Right ventricle myocardium superior (tissue), 1 donor: ENCODE measurements at regions not wholly inside any gene's neighbourhood (a gene's known extent, or its start where the extent isn't known, plus 50 kb on each side); places are given as distances from the start of the nearest gene placed in this dataset.

Experiments
- ATAC-seq: fragments of 200-7000 bp; cut with Tn5 transposase; one replicate; pipeline ENCODE4 v1.9.1; 2020; ENCODE audit warnings: mild to moderate bottlenecking; ENCODE audit not compliant: poor library complexity
- DNase-seq: peaks from one replicate; pipeline ENCODE4 v3.0.0-alpha.2; 2020
- intact Hi-C: fragments of 100-400 bp; cut with DNase I; formaldehyde crosslinking; loops from one replicate; pipeline ENCODE4 v1.11.2; 2022
- donor health status: DM: no; HTN: yes; CAD: no; lungs with severe emphysema.

DNA sequence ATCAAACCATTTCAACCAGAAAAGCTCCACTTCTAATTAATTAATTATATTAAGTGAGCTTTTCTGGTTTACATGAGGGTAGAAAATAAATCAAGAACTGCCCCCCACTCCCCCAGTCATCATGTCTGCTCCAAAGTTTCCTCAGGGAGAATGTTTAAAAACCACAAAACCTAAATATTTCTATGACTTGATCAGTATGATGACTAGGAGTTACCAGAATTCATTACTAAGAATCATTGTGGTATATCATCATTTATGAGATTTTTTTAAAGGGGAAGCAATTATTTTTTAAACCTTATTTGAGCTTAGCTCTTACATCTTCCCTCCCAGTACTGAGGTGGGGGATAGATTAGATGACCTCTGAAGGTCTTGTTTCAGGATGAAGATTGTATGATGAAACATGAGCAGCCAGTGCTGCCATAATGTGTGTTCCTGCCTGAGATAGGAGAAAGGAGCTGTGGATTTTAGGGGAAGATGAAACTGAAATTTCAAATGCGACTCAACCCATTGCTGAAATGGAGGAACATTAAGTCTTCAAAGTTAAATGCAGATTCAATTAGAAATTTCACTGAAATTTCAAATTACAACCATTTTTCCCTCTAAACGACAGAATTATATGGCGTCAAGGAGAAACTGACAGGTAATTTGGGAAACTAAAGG, 401.3 kb upstream of the CADM1 start:
- ATAC-seq, result no peak
- no peak for DNase-seq
- intact Hi-C loops, result no loop called here

DNA sequence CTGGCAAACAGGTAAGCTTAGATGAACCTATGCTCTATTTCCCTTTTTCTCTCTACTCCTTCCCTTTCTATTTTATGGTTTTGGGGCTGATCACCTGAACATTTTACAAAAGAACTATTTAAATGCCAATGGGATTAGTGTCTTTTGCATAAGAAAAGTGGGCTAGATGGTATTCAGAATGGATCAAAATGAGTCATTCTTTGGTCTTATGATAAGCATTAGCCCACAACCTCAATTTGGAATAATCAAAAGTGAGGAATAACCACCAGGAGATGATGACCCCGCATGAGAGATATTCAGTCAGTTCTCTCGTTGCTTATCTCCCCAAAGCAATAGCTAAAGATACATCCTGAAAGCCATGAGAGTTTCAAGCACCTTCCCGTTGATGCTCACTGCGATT, 399.0 kb upstream of the CADM1 start:
- DNase-seq, result no peak
- intact Hi-C loops, result no loop called here
- no peak for ATAC-seq

DNA sequence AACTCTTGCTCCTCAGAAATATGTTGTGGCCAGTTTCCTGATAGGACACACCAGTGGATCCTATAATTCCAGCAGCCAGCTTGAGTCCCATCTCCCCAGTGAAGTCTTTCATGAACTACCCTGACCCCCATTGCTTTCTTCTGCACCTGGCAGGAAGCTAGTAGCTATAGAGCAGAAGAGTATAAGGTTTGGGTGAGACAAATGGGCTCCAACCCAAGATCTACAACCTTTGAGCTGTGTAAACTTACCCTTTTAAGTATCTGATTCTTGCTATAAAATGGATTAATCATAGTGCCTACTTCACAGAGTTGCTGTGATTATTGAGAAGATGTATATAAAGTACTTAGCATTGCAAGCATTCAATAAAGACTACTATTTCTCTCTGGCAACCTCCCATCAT, 396.9 kb upstream of the CADM1 start:
- intact Hi-C loops, result no loop called here
- DNase-seq, result no peak
- ATAC-seq, result no peak

DNA sequence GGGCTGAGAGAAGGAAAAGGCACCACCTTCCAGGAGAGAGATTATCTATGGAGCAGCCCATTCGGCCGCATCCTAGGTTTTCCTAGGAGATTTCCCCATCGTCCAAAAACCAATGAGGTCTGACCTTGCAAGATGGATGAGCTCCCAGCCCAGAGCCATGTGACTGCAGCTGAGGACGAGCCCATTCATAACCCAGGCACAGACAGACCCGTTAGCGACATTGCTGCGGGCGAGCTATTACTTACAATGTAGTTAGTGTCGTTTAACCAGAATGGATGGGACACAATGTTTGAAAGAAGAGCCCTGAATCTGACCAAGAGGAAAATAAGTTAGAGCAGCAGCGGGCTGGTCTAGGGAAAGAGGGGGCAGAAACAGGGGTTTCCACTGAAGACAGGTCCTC, 395.9 kb upstream of the CADM1 start:
- ATAC-seq, result no peak
- intact Hi-C loops, result no loop called here

DNA sequence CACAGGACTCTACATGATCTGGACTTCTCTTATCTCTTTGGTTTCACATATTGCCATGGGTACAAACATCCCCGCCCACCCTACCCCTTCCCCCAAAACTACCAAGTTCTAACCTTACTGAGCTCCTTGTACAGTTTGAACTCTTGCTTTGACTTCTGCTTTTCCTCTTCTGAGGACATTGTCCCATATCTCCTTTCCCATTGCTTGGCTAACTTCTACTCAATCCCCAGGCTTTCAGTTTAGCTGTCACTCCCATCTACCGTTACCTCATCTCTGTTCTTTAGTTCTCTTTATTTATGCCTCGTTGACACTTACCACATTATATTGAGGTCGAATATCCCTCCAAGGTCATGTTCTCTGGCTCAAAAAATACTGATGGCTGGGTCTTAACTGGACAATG, 393.5 kb upstream of the CADM1 start:
- intact Hi-C loops, result no loop called here
- DNase-seq (no peak), ATAC-seq (no peak)

More for the DNA sequence above, 395.9 kb upstream of the CADM1 start:
- DNase-seq, result no peak

DNA sequence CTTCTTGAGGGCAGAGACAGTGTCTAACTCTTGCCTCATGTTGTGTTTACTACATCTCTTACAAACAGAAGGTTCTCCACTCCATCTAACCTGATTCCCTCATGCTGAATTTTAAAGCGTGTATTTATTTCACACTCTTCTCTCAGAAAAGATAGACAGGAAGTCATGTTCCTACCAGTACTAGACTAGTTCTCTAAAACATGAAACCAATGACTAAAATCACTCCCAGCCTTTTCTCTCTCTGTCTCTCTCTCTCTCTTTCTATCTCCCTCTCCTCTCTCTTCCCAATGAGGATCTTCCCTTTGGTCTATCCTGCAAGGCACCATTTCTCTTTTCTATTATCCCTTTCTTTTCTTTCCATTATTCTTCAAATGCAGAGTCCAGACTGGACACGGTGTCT, 391.9 kb upstream of the CADM1 start:
- no peak for ATAC-seq
- DNase-seq, result no peak
- intact Hi-C loops, result no loop called here

DNA sequence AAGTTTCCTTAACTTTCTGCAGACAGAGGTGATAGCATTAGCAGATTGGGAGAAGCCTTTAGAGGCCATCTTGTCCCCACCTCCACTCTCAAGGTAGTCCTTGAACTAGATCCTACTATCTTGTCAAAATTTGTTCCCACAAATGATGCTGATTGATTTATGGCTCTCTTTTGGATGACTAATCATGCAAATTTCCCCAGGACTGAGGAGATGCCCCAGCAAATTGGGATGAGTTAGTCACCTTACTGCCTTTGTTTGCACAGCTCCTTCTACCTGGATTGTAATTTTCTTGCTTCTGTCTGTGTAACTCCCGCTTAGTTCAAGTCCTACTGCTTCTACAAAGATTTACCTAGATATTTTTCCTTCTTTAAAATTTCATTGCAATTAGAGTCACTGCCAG, 391.4 kb upstream of the CADM1 start:
- intact Hi-C loops, result no loop called here
- DNase-seq (no peak), ATAC-seq (no peak)

DNA sequence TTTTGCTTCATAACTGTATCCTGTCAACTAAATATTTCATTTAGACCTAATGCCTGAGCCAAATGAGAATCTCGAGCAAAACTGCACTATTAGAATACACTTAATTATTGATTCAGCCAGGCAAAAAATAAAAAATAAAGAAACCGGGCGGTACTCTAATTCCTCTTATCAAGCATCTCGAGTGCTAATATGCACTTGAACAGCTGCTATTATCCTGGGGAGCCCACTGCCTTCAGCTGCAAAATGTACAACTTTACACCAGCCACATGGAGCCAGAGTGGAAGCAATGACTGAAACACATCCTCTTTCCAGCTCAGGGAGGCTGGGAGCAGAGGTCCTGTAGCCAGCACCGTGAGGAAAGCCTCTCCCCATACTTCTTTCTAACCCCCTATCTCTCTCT, 390.0 kb upstream of the CADM1 start:
- ATAC-seq, result no peak
- intact Hi-C loops, result no loop called here
- DNase-seq, result no peak

DNA sequence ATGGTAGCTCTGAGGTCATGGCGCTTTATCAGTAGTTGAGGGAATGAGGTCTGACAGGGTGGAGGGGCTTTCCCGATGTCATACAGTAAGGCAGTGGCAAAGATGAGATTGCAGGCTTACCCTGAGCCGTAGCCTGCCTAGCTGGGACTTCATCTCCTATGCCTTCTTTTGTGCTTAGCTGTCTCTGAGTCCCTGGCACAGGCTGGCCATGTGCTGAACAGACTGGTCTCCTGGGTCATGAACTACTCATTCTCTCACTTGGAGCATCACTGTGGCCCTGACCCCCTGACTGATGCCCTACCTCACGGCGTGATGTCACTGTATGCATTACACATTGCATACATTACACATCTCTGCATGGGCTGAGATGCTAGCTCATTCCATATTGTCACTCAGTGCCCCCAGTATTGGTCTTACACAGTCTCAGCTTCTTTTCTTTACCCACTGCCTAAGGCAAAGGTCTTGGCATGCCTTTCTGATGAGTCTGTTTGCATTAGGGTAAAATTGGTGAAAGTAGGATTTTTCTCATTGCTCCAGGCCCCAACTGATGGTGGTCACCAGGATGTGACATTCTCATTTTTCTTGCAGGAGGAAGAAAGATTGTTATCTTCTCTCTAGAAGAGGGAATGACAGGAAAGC, 389.4 kb upstream of the CADM1 start:
- no peak for DNase-seq
- intact Hi-C loops, result no loop called here
- no peak for ATAC-seq

DNA sequence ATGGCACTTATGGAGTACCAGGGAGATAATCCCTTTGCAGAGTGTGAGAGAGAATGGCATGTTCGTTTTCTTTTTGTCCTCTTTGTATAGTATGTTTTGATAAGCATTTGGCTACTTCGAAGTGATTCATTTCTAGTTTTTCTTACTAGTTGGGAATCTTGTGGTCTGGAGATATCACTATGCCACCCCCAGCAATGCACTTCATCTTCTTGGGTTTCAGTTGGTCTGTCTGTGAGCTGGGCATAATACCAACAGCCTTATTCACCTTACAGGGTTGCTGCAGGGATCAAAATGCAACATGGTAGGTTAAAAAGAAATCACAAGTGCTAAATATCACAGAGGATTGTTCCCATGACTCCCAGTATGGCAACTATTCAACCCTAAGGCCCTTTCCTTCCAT, 387.8 kb upstream of the CADM1 start:
- ATAC-seq (no peak), DNase-seq (no peak)
- intact Hi-C loops, result no loop called here

DNA sequence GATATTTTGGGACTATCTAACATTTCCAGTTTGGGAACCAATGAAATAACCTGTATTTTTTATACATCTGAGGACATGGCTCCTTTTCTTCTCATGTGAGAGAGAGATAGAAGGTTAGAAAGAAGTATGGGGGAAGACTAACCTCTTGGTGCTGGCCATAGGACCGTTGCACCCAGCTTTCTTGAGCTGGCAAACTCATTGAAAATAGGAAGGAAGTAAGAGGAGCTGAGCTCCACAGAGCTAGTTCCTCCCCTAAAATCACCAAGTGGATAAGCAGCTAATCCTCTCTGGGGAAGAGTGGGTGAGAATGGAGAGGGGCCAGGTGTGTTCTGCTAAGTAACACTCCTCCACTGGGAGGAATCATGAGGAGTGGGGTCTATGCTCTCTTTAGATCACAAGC, 387.4 kb upstream of the CADM1 start:
- ATAC-seq (no peak), DNase-seq (no peak)
- intact Hi-C loops, result no loop called here

DNA sequence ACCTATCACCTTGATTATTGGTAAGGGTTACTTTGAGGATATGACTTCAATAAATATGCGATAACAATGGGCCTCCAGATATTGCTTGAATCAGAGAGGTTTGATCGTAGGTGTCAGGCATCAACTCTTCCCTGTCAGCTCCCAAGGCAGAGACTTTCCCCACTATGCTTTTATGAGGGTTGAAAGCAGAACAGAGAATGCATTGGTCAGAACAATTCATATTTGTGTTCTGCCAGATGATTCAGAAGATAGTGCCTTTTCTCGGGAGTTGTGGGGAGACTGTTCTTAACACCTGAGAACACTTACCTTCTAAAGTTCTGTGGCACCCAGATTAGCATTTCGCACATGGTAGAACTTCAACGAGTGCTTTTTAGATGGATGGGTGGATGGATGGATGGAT, 386.3 kb upstream of the CADM1 start:
- DNase-seq (no peak), ATAC-seq (no peak)
- intact Hi-C loops, result no loop called here

DNA sequence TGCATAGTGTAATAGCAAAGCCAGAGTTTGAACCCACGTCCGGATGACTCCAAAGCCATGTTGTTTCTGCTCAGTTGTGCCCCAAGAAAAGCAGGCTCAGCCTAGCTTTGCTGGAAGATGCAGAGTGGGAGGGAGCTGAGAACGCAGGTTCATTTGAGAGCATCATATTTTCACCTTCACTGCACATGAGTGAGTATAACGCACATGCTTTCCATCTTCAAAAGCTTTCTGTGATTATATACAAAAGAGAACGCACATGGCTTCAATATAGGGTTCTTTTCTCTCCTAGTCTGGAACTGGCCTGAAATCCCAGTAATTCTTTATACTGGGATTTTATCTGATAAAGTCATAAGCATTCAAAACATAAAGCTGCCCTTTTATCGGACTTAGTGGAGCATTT, 385.5 kb upstream of the CADM1 start:
- ATAC-seq, result no peak
- intact Hi-C loops, result no loop called here
- DNase-seq, result no peak

DNA sequence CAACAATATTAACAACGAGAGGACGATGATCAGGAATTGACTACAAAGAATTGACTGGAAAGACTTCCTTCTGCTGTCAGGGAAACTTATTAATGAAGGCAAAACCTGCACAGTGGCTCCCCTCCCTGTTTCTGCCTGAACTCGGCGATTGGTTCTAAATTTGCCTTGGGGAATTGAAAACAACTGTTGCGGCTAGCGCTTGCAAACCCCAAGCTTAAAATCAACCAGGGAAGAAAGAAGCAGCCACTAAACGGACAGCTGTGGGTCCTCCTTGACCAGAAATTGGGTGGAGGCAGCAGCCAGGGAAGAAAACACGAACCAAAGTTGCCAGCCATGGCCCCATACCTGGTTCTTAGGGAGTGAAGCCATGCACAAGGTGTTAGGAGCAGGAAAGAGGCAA, 383.5 kb upstream of the CADM1 start:
- intact Hi-C loops, result no loop called here
- DNase-seq (no peak), ATAC-seq (no peak)

DNA sequence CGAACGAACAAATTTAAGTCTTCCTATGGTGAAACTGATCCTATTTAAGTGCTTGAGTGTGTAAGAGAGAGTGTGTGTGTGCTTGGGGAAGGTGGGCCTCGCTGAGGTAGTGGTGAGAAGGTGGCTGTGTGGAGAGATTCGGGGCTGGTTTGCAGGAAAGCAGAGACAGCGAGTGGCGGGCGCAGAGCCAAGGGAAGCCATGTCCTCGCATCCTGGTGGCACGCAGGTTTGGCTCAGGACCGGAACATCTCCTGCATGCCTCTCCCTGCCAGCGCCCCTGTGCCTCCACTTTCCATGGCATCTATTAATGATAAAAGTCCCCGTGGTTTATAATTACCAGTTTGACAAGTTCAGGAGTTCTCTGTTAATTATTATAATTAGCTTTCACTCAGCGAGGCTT, 383.1 kb upstream of the CADM1 start:
- intact Hi-C loops, result no loop called here
- no peak for ATAC-seq

DNA sequence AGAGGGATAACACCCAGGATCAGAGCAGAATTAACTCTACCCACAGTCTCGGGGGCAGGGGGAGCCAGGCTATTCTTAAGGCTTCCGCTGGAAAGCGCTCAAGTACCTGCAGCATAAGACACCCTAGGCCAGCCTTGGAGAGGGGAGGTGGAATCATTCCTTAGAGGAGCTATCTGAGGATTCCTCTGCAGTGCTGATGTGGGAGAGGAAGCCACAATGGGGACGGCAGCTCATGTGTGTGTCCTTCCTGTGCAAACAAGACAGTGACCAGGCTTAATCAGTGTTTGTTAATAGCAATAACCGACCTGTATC, 382.2 kb upstream of the CADM1 start:
- DNase-seq (no peak), ATAC-seq (no peak)
- intact Hi-C loops, result no loop called here

More for the DNA sequence above, 383.1 kb upstream of the CADM1 start:
- DNase-seq, result no peak

DNA sequence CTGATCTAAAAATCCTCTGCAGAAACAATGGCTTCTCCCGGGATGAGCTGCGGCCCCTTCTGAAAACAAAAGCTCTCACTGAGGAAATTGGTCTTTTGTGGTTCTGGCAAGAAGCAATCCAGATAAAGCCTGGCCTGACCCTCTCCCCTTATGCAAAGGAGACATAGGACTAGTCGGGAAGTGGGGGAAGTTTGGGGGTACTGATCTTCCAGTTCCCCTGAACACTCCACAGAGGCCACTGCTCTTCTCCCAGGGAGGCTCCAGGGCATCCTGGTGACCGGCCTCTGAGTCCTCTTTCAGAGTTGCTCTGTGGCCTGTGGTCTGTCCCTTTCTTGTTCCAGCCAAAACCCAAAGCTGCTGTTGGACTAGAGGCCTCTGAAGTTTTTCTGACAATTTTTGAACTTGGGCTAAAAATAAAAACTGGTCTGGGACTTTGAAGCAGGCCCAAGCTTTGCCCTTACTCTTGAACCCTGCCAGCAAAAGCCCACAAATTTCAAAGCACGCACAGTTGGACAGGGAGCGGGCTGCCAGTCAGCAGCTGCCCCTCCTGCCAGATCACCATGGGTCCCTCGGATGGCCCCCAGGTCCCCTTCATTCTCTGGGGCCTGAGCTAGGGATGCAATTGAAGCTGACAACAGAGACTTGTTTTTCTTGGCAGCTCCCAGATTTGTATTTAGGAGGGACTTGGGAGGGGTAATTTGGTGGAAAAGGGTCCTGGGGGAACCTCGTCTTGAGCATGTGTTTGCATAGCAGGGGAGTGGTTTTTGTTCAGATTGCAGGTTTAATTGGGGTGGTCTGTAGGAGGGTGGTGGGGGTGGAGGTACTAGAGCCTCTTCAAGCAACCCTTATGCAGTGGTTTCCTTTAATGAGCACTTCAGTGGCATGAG, 381.6 kb upstream of the CADM1 start:
- ATAC-seq (no peak), DNase-seq (no peak)
- intact Hi-C loops, result no loop called here

DNA sequence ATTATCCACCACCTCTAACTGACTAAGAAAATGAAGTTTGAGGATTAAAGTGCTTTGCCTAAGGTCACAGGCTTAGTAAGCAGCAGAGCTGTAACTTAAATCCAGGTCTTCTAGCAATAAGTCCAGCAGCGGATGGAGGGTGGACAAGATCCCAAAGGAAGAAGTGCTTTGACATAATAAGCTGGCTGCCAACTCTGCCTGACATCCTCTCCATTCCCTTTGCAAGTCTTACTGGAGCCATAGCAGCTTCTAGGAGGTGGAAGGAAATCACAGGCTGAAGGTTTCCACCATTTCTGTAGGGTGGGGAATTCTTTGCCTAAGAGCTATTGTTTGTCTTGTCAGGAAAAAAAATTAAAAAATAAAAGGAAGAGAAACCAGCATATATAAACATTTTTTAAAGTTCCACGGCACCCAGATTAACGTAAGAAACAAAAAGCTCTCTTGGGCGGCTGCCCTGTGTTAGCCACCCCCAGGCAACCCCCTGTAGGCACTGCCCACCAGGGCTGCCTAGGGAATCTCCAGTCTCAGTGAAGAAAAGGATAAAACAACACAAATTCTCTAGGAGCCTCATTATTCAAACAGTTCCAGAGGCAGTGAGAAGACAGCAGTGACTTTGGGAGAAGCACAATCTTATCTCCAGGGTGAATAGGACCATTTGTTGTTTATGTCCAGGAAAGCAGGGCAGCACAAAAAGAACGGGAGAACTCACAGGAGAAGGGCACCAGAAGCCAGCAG, 380.8 kb upstream of the CADM1 start:
- DNase-seq (no peak), ATAC-seq (no peak)
- intact Hi-C loops, result no loop called here

DNA sequence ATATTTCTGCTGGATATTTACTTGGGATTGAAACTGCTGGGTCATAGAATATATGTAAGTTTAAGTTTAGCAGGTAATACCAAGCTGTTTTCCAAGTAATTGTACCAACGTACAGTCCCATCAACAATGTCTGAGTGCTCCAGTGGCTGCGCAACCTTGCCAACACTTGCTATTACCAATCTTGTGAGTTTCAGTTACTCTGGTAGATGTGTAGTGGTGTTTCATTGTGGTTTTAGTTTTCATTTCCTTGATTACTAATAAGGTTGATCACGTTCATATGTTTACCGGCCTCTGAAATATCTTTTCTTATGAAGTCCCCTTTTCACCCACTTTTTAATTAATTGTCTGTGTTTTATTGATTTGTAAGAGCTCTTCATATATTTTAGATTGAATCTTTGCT, 370.6 kb upstream of the CADM1 start:
- ATAC-seq (no peak), DNase-seq (no peak)
- intact Hi-C loops, result no loop called here

DNA sequence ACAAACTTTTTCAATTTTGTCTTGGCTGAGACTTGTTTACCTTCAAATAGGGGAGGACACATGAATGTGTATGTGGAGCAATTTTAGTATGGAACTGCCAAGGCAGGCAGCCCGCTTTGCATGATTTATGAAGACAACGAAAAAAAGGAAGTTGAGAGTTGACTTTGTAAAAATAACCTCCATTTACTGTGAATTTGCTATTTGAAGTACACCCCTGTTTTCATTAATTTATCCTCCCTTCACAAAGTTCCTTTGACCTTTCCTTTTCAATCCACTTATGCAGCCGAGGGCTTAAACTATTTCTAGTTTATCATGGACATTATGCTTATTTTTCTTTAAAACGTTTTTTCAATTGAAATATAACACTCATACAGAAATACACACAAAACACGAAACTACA, 369.6 kb upstream of the CADM1 start:
- DNase-seq (no peak), ATAC-seq (no peak)
- intact Hi-C loops, result no loop called here
